GM21423 (cell line): ENCODE measurements at regions not wholly inside any gene's neighbourhood (a gene's known extent, or its start where the extent isn't known, plus 50 kb on each side); places are given as distances from the start of the nearest gene placed in this dataset.
"Not testable (repeated sequence)": the region's sequence is repeated elsewhere in the genome, so short reads cannot be mapped to it uniquely, and the experiment has no call there.

ENCODE experiments used
- ATAC-seq: cut with Tn5 transposase; IDR thresholded peaks from one replicate; pipeline ENCODE4 v1.9.1; 2021; ENCODE audit warnings: mild to moderate bottlenecking, moderate library complexity; ENCODE audit not compliant: unreplicated experiment

DNA sequence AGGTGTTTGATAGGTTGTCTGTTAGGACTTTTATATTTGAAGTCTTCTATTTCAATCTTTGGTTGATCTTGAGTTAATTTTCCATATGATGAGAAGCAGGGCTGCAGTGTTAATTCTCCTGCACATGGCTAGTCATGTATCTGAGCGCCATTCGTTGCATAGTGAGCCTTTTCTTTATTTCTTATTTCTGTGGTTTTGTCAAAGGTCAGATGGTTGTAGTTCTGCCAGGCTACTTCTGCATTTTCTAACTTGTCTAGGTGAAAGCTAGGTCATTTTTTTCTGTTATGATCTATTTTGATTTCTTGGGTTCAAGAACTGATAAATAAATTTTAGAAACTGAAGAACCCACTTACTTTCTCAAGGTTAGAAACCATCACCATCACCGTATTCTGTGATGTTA is 56.7 kb downstream of the CCDC74A start:
- ATAC-seq: no peak

DNA sequence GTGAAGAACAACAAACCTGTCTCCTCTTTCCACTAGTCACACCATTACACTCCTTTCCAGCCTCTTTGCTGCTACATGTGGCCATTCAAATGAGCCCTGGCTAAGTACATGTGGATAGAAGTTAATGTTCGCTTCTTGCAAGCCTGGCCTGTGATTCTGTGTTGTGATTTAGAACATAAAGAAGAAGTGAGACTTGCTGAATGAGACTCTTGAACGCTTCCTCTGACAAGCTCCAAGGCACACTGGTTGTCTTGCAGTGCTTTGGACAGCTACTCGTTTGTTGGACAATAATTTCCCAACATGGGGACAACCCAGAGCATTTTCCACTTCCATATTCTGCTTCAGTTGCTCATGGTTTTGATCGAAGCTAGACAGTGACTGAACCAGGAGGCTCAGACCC is 57.3 kb downstream of the CCDC74A start:
- peak; percentile 54 for ATAC-seq

DNA sequence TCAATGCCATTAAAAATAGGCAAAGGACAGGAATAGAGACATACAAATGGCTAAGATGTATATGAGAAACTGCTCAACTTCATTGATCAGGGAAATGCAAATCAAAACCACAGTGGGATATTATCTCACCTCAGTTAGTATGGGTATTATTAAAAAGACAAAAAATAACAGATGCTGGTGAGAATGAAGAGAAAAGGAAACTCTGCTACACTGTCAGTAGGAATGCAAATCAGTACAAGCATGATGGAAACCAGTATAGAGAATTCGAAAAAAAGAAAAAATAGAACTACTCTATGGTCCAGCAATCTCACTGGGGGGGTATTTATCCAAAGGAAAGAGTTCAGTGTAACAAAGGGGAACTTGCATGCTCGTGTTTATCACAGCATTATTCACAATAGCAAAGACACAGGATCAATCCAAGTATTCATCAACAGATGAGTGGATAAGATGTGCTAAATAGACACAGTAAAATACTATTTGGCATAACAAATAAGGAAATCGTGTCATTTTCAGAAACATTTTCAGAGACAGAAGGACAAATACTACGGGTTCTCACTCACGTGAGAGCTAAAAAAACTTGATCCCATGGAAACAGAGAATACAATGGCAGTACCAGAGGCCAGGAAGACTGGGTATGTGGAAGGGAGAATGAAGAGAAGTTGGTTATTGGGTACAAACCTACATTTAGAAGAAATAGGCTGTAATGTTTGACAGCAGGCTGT is 60.6 kb downstream of the CCDC74A start:
- peak; percentile 79 for ATAC-seq

DNA sequence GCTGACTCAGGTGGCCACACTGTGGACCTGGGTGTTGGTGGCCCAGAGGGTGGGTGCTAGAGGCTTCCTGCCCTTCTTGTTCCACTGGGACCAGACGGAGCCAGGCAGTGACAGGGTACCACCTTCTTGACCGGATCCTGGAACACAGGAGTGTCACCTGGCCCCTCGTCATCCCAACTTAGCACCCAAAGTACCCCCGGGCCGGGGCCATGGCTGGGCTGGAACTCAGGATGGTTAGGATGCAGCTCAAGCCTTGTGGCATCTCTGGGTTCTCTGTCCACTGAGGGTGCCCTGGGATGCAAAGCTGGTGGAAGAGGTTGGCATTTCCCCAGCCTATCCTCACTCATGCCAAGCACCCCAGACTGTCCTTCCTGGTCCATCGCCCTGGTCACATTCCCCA is 61.4 kb downstream of the CCDC74A start:
- not testable (repeated sequence) for ATAC-seq

DNA sequence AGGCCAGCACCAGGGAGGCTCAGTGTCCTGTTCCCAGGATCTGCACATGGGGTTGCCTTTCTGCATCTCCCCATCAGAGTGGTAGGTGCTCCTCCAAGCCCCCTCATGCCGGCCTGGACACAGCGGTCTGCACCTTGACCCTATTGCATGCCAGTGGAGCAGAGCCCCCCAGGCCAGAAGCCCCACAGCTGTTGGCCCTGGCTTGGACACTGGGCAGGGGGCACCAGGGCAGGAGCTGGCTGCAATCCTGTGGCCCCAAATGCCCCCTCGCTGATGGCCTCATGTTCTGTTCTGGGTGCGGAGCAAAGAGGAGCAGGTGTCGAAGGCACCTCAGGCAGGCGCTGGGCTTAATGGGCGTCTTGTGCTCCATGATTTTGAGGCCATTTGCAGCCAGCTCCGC is 62.7 kb downstream of the CCDC74A start:
- ATAC-seq: no peak

DNA sequence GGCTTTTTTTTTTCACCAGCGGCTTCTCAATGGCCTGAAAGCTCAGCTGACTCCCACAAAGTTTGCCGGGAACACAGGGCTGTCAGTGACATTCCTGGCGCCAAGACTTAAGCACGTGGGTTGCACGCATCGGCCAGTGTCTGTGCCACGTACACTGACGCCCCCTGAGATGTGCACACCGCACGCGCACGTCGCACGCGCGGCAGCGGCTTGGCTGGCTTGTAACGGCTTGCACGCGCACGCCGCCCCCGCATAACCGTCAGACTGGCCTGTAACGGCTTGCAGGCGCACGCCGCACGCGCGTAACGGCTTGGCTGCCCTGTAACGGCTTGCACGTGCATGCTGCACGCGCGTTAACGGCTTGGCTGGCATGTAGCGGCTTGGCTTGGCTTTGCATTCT is 63.2 kb downstream of the CCDC74A start:
- no peak for ATAC-seq

DNA sequence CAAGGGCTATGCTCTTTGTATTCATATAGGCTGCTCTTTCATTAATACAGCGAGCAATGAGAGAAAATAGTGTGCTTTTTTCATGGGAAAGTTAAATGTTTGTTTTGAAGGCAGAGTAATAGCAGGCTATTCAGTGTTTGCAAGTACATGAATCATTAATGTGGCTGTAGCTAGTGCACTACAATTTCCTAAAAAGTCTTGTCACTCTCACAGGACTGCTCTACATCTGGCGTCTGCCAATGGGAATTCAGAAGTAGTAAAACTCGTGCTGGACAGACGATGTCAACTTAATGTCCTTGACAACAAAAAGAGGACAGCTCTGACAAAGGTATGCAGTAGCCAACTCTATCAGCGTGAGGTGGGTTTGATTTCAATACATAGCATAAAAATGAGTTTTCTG is 68.9 kb downstream of the CCDC74A start:
- not testable (repeated sequence) for ATAC-seq

DNA sequence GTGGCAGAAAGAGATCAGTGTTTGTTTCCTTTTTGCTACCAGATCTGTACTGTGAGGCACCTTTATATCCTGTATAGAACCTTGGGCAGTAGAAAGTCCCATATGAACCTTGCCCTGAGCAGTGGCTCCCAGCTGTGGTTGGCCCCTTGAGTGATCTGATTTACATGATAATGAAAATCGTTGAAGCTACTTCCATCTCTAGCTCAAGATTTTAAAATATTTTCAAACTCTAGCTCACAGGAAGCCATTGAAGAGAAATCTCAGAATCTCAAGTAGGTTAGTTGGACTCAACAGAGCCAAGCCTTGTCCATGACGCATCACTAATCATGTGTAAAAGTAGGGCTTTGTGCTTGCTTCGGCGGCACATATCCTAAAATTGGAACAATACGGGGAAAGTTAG is 74.8 kb downstream of the CCDC74A start:
- not testable (repeated sequence) for ATAC-seq

DNA sequence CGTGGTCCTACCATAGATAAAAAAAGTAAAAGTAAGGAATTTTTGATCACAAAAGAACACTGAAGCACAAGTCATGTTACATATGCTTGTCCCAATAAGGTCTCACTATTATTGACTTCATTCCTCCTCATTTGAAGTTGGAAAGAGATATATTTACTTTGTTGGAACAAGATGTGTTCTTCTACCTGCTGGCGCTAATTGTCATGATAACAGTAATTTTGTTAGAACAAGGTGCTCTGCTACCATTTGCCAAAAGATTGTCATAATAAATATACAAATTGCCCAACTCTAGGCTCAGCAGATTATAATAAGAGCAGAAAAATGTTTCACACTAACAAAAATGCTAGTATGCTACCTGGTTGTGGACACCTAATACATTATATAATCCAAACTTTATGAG is 77.0 kb downstream of the CCDC74A start:
- not testable (repeated sequence) for ATAC-seq

DNA sequence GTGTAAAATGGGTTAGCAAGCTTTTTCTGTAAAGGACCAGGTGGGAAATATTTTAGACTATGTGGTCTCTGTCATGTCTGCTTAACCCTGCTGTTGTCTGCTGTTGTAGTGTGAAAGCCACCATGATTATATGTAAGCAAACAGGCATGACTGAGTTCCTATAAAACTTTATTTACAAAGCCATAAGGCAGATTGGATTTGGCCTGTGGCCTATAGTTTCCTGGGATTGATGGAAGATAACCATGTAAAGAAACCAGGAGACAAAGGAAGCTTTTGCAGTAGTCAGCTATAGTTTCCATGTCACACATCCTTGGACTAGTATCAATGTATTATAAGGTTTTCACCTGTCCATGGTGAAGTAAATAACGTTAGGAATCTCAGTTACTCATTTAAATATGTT is 78.7 kb downstream of the CCDC74A start:
- not testable (repeated sequence) for ATAC-seq

DNA sequence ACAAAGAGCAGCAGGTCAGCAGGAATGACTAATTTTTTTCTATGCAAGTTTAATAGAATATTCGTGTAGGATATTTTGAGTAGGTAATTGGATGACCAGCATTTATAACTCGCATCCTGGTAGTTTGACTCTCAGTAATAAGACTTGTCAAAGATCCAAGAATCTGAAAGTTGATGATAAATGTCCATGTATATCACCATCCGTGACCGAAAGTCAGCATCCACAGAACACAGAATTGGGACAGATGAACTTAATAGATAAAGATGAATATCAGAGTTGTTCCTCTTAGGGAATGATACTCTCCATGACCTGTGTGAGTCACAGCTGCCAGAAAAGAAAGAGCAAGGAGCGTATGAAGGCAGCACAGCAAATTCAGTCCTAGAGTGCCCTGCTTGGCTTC is 79.4 kb downstream of the CCDC74A start:
- ATAC-seq: not testable (repeated sequence)

DNA sequence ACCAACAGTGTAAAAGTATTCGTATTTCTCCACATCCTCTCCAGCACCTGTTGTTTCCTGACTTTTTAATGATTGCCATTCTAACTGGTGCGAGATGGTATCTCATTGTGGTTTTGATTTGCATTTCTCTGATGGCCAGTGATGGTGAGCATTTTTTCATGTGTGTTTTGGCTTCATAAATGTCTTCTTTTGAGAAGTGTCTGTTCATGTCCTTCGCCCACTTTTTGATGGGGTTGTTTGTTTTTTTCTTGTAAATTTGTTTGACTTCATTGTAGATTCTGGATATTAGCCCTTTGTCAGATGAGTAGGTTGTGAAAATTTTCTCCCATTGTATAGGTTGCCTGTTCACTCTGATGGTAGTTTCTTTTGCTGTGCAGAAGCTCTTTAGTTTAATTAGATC is 86.9 kb downstream of the CCDC74A start:
- ATAC-seq: not testable (repeated sequence)

DNA sequence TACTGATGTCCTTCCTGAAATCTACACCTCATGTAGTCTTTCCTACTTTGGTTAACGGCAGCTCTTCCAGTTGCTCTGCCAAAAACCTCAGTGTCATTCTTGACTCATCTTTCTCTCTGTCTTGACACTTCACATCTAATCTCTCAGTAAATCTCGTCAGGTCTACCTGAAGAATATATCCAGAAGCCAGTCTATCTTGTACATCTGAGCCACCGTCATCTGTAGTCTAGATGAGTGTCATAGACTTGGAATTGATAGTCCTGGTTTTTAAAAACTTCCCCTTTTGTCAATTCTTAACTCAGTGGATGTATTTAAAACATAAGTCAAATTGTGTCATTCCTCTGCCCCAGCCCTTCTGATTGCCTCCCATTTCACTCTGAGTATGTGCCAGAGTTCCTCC is 90.6 kb downstream of the CCDC74A start:
- not testable (repeated sequence) for ATAC-seq

DNA sequence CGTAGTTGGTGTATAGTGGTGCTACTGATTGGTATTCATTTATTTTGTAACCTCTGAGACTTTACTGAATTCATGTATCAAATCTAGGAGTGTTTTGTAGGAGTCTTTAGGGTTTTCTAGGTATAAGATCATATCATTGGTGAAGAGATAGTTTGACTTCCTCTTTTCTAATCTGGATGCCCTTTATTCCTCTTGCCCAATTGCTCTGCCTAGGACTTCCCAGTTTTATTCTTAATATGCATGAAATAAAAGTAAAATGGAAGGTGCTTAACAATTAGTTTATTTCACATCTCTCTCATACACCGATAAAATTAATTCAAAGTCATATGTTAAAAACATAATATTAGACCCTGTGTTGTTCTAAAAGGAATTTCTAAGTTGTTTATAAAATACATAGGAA is 95.2 kb downstream of the CCDC74A start:
- not testable (repeated sequence) for ATAC-seq

DNA sequence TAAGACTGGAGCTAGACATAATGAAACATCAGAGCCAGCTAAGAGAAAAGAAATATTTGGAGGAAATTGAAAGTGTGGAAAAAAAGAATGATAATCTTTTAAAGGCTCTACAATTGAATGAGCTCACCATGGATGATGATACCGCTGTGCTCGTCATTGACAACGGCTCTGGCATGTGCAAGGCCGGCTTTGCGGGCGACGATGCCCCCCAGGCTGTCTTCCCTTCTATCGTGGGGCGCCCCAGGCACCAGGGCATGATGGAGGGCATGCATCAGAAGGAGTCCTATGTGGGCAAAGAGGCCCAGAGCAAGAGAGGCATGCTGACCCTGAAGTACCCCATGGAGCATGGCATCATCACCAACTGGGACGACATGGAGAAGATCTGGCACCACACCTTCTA is 98.3 kb downstream of the CCDC74A start:
- not testable (repeated sequence) for ATAC-seq

DNA sequence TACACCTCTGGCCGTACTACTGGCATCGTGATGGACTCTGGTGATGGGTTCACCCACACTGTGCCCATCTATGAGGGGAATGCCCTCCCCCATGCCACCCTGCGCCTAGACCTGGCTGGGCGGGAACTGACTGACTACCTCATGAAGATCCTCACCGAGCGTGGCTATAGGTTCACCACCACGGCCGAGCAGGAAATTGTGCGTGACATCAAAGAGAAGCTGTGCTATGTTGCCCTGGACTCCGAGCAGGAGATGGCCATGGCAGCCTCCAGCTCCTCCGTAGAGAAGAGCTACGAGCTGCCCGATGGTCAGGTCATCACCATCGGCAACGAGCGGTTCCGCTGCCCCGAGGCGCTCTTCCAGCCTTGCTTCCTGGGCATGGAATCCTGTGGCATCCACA is 98.9 kb downstream of the CCDC74A start:
- ATAC-seq: not testable (repeated sequence)

DNA sequence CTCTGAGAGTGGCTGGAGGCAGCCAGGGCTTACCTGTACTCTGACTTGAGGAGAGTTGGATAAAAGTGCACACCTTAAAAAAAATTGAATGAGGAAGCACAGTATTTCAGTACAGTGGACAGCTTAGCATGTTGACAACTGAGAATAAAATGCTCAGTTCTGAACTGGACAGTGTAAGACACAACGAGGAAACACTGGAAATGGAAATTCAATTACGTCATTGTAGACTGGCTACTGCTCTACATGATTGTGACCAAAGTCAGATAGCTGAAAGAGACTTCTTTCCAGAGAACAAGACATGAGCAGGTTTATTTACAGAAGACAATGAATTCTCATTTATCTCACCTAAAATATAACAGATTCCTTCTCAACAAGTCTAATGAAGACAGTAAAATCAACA is 100.1 kb downstream of the CCDC74A start:
- ATAC-seq: not testable (repeated sequence)

DNA sequence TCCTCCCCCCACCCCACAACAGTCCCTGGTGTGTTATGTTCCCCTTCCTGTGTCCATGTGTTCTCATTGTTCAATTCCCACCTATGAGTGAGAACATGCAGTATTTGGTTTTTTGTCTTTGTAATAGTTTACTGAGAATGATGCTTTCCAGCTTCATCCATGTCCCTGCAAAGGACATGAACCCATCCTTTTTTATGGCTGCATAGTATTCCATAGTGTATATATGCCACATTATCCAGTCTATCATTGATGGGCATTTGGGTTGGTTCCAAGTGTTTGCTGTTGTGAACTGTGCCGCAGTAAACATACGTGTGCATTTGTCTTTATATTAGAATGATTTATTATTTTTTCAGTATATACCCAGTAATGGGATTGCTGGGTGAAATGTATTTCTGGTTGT is 104.0 kb downstream of the CCDC74A start:
- not testable (repeated sequence) for ATAC-seq

DNA sequence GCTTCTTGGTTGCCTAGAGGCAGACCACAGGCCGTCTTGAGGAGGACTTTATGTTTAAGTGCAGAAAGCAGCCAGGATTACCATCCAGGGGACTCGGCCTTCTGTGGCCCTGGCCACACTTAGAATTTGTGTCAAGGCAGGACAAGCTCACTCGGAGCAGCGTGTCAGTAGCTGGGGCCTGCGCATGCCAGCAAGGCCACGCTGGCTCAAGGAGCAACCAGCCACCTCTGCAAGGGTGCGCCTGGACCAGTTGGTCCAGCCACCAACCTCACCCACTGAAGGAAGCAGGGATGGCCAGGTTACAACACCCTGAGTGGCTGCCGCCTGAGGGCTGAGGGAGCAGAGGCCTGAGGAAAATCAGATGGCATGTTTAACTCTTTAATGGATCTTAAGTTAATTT is 105.7 kb downstream of the CCDC74A start:
- ATAC-seq: not testable (repeated sequence)

DNA sequence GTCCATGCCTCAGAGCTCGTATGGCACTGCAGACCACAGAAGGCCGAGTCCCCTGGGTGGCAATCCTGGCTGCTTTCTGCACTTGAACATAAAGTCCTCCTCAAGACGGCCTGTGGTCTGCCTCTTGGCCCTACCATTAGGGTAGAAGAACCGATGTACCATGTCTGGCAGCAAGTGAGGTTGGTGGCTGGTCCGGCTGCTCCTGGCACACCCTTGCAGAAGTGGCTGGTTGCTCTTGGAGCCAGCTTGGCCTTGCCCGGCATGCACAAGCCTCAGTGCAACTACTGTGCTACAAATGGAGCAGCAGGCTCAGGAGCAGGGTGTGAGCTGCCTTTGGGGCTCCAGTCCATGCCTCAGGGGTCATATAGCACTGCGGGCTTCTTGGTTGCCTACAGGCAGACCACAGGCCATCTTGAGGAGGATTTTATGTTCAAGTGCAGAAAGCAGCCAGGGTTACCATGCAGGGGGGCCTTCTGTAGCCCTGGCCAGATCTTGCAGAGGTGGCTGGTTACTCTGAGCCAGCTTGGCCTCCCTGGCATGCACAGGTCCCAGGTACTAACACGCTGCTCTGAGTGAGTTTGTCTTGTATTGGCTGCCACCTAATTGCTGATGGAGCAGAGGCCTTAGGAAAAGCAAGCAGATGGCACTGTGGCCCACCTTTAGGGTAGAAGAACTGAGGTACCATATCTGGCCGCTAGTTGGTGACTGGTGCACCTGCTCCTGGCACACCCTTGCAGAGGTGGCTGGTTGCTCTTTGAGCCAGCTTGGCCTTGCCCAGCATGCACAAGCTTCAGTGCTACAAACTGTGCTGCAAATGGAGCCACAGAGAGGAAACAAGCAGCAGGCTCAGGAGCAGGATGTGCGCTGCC is 106.4 kb downstream of the CCDC74A start:
- ATAC-seq: not testable (repeated sequence)

DNA sequence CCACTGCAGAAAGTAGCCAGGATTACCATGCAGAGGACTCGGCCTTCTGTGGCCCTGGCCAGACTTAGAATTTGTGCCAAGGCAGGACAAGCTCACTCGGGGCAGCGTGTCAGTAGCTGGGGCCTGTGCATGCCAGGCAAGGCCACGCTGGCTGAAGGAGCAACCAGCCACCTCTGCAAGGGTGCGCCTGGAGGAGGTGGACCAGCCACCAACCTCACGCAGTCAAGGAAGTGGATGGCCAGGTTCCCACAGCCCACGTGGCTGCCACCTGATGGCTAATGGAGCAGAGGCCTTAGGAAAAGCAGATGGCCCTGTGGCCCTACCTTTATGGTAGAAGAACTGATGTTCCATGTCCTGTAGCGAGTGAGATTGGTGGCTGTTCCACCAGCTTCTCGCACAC is 107.9 kb downstream of the CCDC74A start:
- no peak for ATAC-seq

DNA sequence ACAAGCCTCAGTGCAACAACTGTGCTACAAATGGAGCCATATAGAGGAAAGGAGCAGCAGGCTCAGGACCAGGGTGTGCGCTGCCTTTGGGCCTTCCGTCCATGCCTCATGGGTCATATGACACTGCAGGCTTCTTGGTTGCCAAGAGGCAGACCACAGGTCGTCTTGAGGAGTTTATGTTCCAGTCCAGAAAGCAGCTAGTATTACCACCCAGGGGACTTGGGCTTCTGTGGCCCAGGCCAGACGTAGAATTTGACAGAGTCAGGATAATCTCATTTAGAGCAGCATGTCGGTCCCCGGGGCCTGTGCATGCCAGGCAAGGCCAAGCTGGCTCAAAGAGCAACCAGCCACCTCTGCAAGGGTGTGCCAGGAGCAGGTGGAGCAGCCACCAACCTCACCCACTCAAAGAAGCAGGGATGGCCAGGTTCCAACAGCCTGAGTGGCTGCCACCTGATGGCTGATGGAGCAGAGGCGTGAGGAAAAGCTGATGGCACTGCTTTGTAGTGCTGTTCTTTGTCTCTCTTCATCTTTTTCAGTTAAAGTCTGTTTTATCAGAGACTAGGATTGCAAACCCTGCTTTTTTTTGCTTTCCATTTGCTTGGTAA is 109.1 kb downstream of the CCDC74A start:
- not testable (repeated sequence) for ATAC-seq
